GM23338 (cell line): ENCODE measurements at regions not wholly inside any gene's neighbourhood (a gene's known extent, or its start where the extent isn't known, plus 50 kb on each side); places are given as distances from the start of the nearest gene placed in this dataset.

Experiments used
- ATAC-seq: fragments of 200-7000 bp; cut with Tn5 transposase; 3 replicates; pipeline ENCODE4 v1.9.1; 2020
- DNase-seq: peaks from one replicate; pipeline ENCODE4 v3.0.0-alpha.2; 2015; ENCODE audit warnings: low spot score
- H2AFZ ChIP-seq: fragments of 200-600 bp; sonication (generic); 2 replicates; pipeline ENCODE4 v1.8.0; 2016; ENCODE audit warnings: antibody characterized with exemption, mild to moderate bottlenecking, moderate library complexity
- H3F3A ChIP-seq: fragments of 200-600 bp; sonication (generic); replicated peaks from 2 replicates; pipeline ENCODE4 v1.8.0; 2017; ENCODE audit warnings: antibody characterized with exemption, mixed run types, low read depth
- H3K27ac ChIP-seq: fragments of 200-600 bp; sonication (generic); 2 replicates; pipeline ENCODE4 v1.6.1; 2016; ENCODE audit warnings: low read depth
- H3K27me3 ChIP-seq: fragments of 200-600 bp; sonication (generic); 2 replicates; pipeline ENCODE4 v1.8.0; 2016; ENCODE audit warnings: mild to moderate bottlenecking, mixed run types, moderate library complexity; ENCODE audit not compliant: insufficient read depth
- H3K36me3 ChIP-seq: fragments of 200-600 bp; sonication (generic); 2 replicates; pipeline ENCODE4 v1.8.0; 2016; ENCODE audit warnings: mild to moderate bottlenecking; ENCODE audit not compliant: insufficient read depth
- H3K4me1 ChIP-seq: fragments of 200-600 bp; sonication (generic); 2 replicates; pipeline ENCODE4 v1.8.0; 2016; ENCODE audit warnings: mild to moderate bottlenecking, moderate library complexity; ENCODE audit not compliant: insufficient read depth
- H3K4me2 ChIP-seq: fragments of 200-600 bp; sonication (generic); 2 replicates; pipeline ENCODE4 v1.7.1; 2017; ENCODE audit warnings: mixed run types
- H3K4me3 ChIP-seq: fragments of 200-600 bp; sonication (generic); 2 replicates; pipeline ENCODE4 v1.6.1; 2016; ENCODE audit warnings: mixed run types
- H3K79me2 ChIP-seq: fragments of 200-600 bp; sonication (generic); replicated peaks from 2 replicates; pipeline ENCODE4 v1.8.0; 2017; ENCODE audit warnings: mild to moderate bottlenecking; ENCODE audit not compliant: insufficient read depth
- H3K9me2 ChIP-seq: fragments of 200-600 bp; sonication (generic); 2 replicates; pipeline ENCODE4 v1.8.0; 2017; ENCODE audit not compliant: insufficient read depth
- H4K20me1 ChIP-seq: fragments of 200-600 bp; sonication (generic); replicated peaks from 2 replicates; pipeline ENCODE4 v1.8.0; 2017; ENCODE audit warnings: mild to moderate bottlenecking; ENCODE audit not compliant: insufficient read depth
- H3K27ac Mint-ChIP-seq: 2 replicates; pipeline ENCODE4 v1.8.0; 2020; ENCODE audit warnings: inconsistent platforms, mild to moderate bottlenecking, moderate library complexity, mixed read lengths
- H3K27me3 Mint-ChIP-seq: 3 replicates; pipeline ENCODE4 v1.8.0; 2022; ENCODE audit warnings: low read depth, mild to moderate bottlenecking, moderate library complexity, mixed read lengths, inconsistent platforms; ENCODE audit not compliant: insufficient read depth, poor library complexity
- H3K36me3 Mint-ChIP-seq: 3 replicates; pipeline ENCODE4 v1.8.0; 2021; ENCODE audit warnings: low read depth, mild to moderate bottlenecking, inconsistent platforms, moderate library complexity, mixed read lengths
- H3K4me1 Mint-ChIP-seq: 3 replicates; pipeline ENCODE4 v1.8.0; 2020; ENCODE audit warnings: mild to moderate bottlenecking, inconsistent platforms, mixed read lengths
- H3K4me3 Mint-ChIP-seq: 3 replicates; pipeline ENCODE4 v1.8.0; 2021; ENCODE audit warnings: moderate library complexity, mild to moderate bottlenecking, inconsistent platforms, mixed read lengths
- H3K9me3 Mint-ChIP-seq: 3 replicates; pipeline ENCODE4 v1.8.0; 2020; ENCODE audit warnings: moderate library complexity, mild to moderate bottlenecking, inconsistent platforms, mixed read lengths
- EZH2 ChIP-seq: fragments of 200-600 bp; sonication (generic); IDR thresholded peaks from one replicate; pipeline ENCODE4 v1.8.0; 2017; ENCODE audit warnings: antibody characterized with exemption, mild to moderate bottlenecking, low read depth; ENCODE audit not compliant: unreplicated experiment
- ZNF114 ChIP-seq: fragments of 250-450 bp; sonication (Bioruptor Pico); IDR thresholded peaks from 2 replicates; pipeline ENCODE4 v1.5.0; 2020; ENCODE audit warnings: mild to moderate bottlenecking, moderate library complexity
- ZNF331 ChIP-seq: fragments of 250-450 bp; sonication (Bioruptor Pico); IDR thresholded peaks from 2 replicates; pipeline ENCODE4 v1.5.0; 2020; ENCODE audit warnings: low read depth, mild to moderate bottlenecking, moderate library complexity
- TF ChIP-seq, protein P1 (sequence below): fragments of 250-450 bp; sonication (Bioruptor Pico); IDR thresholded peaks from 2 replicates; pipeline ENCODE4 v1.5.0; 2020; ENCODE audit warnings: mild to moderate bottlenecking, moderate library complexity
- TF ChIP-seq, protein P2 (sequence below), 2 experiments: fragments of 200-600 bp in 1 of 2; sonication (generic) in 1 of 2; conservative IDR thresholded peaks; 2 replicates each; pipeline versions ENCODE4 v1.5.1 to v1.6.1; 2016 to 2017; ENCODE audit warnings: antibody characterized with exemption in 2 of 2, low read depth in 2 of 2, mild to moderate bottlenecking in 2 of 2, moderate library complexity in 1 of 2

- H3K27ac ChIP-seq, result no peak overlapping the region
- no peak overlapping the region for H3K4me3 Mint-ChIP-seq
- no peak overlapping the region for H3K27ac Mint-ChIP-seq
- H3K27me3 ChIP-seq, result no peaks in the 10 kb centered on the region
- no peaks in the 10 kb centered on the region for H3K4me1 ChIP-seq
- H3K36me3 ChIP-seq, result no peaks in the 10 kb centered on the region
- no peaks in the 10 kb centered on the region for H4K20me1 ChIP-seq
- no peaks in the 10 kb centered on the region for H3K27me3 Mint-ChIP-seq
- no peaks in the 10 kb centered on the region for H3K36me3 Mint-ChIP-seq
- no peak for ATAC-seq
- no peaks in the 10 kb centered on the region for H3F3A ChIP-seq
- 0 out of 2 replicates have a peak, but pooled peaks cover 2% of the 10 kb centered on the region for H3K9me2 ChIP-seq
- H3K4me1 Mint-ChIP-seq, result no peaks in the 10 kb centered on the region; the same call in 2 of the 3 replicates
- H3K4me3 ChIP-seq, result no peak overlapping the region
- no peaks in the 10 kb centered on the region for H3K79me2 ChIP-seq
- no peak overlapping the region for H3K4me2 ChIP-seq
- H3K9me3 Mint-ChIP-seq, result no peaks in the 10 kb centered on the region
- no peak overlapping the region for H2AFZ ChIP-seq
- TF ChIP-seq, protein P1, sequence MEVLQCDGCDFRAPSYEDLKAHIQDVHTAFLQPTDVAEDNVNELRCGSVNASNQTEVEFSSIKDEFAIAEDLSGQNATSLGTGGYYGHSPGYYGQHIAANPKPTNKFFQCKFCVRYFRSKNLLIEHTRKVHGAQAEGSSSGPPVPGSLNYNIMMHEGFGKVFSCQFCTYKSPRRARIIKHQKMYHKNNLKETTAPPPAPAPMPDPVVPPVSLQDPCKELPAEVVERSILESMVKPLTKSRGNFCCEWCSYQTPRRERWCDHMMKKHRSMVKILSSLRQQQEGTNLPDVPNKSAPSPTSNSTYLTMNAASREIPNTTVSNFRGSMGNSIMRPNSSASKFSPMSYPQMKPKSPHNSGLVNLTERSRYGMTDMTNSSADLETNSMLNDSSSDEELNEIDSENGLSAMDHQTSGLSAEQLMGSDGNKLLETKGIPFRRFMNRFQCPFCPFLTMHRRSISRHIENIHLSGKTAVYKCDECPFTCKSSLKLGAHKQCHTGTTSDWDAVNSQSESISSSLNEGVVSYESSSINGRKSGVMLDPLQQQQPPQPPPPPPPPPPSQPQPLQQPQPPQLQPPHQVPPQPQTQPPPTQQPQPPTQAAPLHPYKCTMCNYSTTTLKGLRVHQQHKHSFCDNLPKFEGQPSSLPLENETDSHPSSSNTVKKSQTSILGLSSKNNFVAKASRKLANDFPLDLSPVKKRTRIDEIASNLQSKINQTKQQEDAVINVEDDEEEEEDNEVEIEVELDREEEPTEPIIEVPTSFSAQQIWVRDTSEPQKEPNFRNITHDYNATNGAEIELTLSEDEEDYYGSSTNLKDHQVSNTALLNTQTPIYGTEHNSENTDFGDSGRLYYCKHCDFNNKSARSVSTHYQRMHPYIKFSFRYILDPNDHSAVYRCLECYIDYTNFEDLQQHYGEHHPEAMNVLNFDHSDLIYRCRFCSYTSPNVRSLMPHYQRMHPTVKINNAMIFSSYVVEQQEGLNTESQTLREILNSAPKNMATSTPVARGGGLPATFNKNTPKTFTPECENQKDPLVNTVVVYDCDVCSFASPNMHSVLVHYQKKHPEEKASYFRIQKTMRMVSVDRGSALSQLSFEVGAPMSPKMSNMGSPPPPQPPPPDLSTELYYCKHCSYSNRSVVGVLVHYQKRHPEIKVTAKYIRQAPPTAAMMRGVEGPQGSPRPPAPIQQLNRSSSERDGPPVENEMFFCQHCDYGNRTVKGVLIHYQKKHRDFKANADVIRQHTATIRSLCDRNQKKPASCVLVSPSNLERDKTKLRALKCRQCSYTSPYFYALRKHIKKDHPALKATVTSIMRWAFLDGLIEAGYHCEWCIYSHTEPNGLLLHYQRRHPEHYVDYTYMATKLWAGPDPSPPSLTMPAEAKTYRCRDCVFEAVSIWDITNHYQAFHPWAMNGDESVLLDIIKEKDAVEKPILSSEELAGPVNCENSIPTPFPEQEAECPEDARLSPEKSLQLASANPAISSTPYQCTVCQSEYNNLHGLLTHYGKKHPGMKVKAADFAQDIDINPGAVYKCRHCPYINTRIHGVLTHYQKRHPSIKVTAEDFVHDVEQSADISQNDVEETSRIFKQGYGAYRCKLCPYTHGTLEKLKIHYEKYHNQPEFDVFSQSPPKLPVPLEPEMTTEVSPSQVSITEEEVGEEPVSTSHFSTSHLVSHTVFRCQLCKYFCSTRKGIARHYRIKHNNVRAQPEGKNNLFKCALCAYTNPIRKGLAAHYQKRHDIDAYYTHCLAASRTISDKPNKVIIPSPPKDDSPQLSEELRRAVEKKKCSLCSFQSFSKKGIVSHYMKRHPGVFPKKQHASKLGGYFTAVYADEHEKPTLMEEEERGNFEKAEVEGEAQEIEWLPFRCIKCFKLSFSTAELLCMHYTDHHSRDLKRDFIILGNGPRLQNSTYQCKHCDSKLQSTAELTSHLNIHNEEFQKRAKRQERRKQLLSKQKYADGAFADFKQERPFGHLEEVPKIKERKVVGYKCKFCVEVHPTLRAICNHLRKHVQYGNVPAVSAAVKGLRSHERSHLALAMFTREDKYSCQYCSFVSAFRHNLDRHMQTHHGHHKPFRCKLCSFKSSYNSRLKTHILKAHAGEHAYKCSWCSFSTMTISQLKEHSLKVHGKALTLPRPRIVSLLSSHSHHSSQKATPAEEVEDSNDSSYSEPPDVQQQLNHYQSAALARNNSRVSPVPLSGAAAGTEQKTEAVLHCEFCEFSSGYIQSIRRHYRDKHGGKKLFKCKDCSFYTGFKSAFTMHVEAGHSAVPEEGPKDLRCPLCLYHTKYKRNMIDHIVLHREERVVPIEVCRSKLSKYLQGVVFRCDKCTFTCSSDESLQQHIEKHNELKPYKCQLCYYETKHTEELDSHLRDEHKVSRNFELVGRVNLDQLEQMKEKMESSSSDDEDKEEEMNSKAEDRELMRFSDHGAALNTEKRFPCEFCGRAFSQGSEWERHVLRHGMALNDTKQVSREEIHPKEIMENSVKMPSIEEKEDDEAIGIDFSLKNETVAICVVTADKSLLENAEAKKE, result no peak
- TF ChIP-seq, protein P2, sequence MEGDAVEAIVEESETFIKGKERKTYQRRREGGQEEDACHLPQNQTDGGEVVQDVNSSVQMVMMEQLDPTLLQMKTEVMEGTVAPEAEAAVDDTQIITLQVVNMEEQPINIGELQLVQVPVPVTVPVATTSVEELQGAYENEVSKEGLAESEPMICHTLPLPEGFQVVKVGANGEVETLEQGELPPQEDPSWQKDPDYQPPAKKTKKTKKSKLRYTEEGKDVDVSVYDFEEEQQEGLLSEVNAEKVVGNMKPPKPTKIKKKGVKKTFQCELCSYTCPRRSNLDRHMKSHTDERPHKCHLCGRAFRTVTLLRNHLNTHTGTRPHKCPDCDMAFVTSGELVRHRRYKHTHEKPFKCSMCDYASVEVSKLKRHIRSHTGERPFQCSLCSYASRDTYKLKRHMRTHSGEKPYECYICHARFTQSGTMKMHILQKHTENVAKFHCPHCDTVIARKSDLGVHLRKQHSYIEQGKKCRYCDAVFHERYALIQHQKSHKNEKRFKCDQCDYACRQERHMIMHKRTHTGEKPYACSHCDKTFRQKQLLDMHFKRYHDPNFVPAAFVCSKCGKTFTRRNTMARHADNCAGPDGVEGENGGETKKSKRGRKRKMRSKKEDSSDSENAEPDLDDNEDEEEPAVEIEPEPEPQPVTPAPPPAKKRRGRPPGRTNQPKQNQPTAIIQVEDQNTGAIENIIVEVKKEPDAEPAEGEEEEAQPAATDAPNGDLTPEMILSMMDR (conservative IDR thresholded peaks at IDR 0.05; ENCODE audit: low read depth in 2 of 2), result no peak
- no peak for TF ChIP-seq EZH2
- TF ChIP-seq ZNF331 (CRISPR knock-in tag), result no peak
- no peak for TF ChIP-seq ZNF114 (CRISPR knock-in tag)
- DNase-seq, result no peak
Measured at GRCh38 chr9:8244505-8245092, 445.0 kb upstream of the DMAC1 start.
